ENCODE measurements at regions not wholly inside any gene's neighbourhood (a gene's known extent, or its start where the extent isn't known, plus 50 kb on each side); places are given as distances from the start of the nearest gene placed in this dataset.

DNA sequence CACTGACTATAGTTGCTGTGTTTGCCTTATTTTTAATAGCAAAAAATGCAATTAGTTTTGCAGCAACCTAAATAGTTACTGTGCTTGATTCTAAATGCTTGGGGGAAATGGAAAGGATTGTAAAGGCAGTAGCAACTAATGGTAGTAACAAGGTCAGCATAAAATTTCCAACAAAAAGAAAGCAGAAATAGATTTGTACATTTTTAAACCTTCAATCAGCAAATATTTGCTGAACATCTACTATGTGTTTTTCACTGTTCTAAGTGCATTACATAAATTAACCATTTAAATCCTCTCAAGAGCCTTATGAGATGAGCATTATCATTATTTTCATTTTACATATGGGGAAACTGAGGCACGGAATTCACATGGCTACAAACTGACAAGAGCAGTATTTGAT is 308.0 kb upstream of the UBE2E3 start:
- Histone ChIP-seq H3K4me1 (no peaks in the 10 kb centered on the region), H3K9me3 (no peaks in the 10 kb centered on the region), H3K36me3 (no peaks in the 10 kb centered on the region), H3K27me3 (peaks cover 0 to 4% of the 10 kb centered on the region in 2 donors), H3K4me3 (no peak overlapping the region), H3K27ac (no peak overlapping the region)
- no peak for TF ChIP-seq POLR2A (IDR thresholded peaks at IDR 0.05)
- TF ChIP-seq, protein P1, sequence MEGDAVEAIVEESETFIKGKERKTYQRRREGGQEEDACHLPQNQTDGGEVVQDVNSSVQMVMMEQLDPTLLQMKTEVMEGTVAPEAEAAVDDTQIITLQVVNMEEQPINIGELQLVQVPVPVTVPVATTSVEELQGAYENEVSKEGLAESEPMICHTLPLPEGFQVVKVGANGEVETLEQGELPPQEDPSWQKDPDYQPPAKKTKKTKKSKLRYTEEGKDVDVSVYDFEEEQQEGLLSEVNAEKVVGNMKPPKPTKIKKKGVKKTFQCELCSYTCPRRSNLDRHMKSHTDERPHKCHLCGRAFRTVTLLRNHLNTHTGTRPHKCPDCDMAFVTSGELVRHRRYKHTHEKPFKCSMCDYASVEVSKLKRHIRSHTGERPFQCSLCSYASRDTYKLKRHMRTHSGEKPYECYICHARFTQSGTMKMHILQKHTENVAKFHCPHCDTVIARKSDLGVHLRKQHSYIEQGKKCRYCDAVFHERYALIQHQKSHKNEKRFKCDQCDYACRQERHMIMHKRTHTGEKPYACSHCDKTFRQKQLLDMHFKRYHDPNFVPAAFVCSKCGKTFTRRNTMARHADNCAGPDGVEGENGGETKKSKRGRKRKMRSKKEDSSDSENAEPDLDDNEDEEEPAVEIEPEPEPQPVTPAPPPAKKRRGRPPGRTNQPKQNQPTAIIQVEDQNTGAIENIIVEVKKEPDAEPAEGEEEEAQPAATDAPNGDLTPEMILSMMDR (IDR thresholded peaks at IDR 0.05) = no peak
- no peak for DNase-seq
- intact Hi-C loops (cut with DNase I; ENCODE audit: low total_unique reads) = no loop called here

DNA sequence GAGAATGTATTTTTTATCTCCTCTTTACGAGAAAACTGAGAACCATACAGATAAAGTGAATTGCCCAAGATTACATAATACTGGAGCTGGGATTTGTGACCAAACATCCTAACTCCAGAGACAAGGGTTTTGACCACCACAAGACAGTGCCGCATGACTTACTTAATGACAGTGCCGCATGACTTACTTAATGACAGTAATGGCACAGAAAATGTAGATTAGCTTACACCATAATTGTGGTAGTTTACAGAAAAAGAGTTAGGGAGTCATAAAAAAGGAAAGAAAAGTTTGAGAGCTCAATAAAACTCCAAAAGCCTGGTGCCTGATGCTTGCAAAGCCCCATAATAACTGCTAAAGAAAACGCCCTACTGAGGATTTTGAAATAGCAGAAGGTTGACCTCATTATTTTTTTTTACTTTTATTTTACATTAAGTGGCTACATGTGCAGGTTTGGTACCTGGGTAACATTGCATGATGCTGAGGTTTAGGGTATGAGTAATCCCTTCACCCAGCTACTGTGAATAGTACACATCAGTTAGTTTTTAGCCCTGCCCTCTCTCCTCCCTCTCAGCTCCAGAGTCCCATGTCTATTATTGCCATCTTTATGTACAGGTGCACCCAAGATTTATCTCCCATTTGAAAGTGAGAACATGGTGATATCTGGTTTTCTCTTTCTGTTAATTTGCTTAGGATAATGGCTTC is 310.0 kb upstream of the UBE2E3 start:
- Histone ChIP-seq H3K36me3 (no peaks in the 10 kb centered on the region), H3K4me3 (no peak overlapping the region), H3K27ac (no peak overlapping the region), H3K9me3 (no peaks in the 10 kb centered on the region), H3K4me1 (no peaks in the 10 kb centered on the region), H3K27me3 (peaks cover 0 to 4% of the 10 kb centered on the region in 2 donors)
- intact Hi-C loops (cut with DNase I; ENCODE audit: low total_unique reads) = no loop called here
- no peak for DNase-seq
- TF ChIP-seq, protein P1 (IDR thresholded peaks at IDR 0.05) = no peak
- TF ChIP-seq POLR2A (IDR thresholded peaks at IDR 0.05) = no peak

DNA sequence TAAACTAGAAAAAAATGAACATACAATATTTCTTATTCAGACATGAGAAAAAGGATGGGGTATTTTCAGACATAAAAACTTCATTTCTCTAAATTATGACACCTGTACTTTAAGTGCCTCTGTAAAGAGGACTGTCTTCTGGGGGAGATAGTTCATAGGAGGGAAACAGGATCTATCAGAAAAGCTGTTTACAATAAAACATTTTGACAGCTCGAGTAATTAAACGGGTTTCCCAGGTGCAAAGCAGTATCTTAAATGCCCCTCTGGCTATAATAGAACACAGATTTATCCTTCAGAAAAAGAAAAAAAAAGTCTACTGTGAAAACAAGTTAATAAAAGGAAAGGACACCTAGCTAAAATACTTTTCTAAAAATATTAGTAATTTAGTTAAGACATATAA is 311.4 kb upstream of the UBE2E3 start:
- no peak for DNase-seq
- intact Hi-C loops (cut with DNase I; ENCODE audit: low total_unique reads) = no loop called here
- TF ChIP-seq, protein P1 (IDR thresholded peaks at IDR 0.05) = no peak
- no peak for TF ChIP-seq POLR2A (IDR thresholded peaks at IDR 0.05)
- Histone ChIP-seq H3K4me3 (no peak overlapping the region), H3K36me3 (no peaks in the 10 kb centered on the region), H3K9me3 (no peaks in the 10 kb centered on the region), H3K27me3 (no peaks in the 10 kb centered on the region), H3K4me1 (no peaks in the 10 kb centered on the region), H3K27ac (no peak overlapping the region)

DNA sequence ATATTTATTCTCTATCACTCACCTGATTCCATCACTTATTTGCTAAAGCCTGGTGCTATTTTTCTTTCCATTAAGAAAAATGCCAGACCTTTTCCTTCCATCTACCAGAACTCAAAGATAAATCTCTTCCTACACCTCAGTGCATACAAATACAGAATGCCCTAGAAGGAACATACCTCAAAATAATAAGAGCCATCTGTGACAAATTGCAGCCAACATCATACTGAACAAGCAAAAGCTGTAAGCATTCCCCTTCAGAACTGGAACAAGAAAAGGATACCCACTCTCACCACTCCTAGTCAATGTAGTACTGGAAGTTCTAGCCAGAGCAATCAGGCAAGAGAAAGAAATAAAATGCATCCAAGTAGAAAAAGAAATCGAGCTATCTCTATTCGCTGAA is 315.9 kb upstream of the UBE2E3 start:
- intact Hi-C loops (cut with DNase I; ENCODE audit: low total_unique reads) = no loop called here
- Histone ChIP-seq H3K4me3 (no peak overlapping the region), H3K27ac (no peak overlapping the region), H3K36me3 (no peaks in the 10 kb centered on the region), H3K27me3 (no peaks in the 10 kb centered on the region), H3K4me1 (no peaks in the 10 kb centered on the region), H3K9me3 (no peaks in the 10 kb centered on the region)
- TF ChIP-seq, protein P1 (IDR thresholded peaks at IDR 0.05) = no peak
- TF ChIP-seq POLR2A (IDR thresholded peaks at IDR 0.05) = no peak
- DNase-seq = no peak

GRCh38 chr2:180662941-180663471 is 317.4 kb upstream of the UBE2E3 start:
- Histone ChIP-seq H3K27ac (no peak overlapping the region), H3K4me3 (no peak overlapping the region), H3K27me3 (no peaks in the 10 kb centered on the region), H3K4me1 (no peaks in the 10 kb centered on the region), H3K36me3 (no peaks in the 10 kb centered on the region), H3K9me3 (no peaks in the 10 kb centered on the region)
- intact Hi-C loops (cut with DNase I; ENCODE audit: low total_unique reads) = no loop called here
- DNase-seq = peak in 1 of 2 donors; percentile 14
- TF ChIP-seq POLR2A (IDR thresholded peaks at IDR 0.05) = no peak
- TF ChIP-seq, protein P1 (IDR thresholded peaks at IDR 0.05) = no peak
